ENCODE measurements at regions not wholly inside any gene's neighbourhood (a gene's known extent, or its start where the extent isn't known, plus 50 kb on each side); places are given as distances from the start of the nearest gene placed in this dataset.

- TF ChIP-seq POLR2A (IDR thresholded peaks at IDR 0.05) (no peak), CTCF (IDR thresholded peaks at IDR 0.05) (no peak)
- Histone ChIP-seq H3K4me1 (peaks cover 0 to 11% (median 0%) of the 10 kb centered on the region in 12 donors), H3K4me3 (no peak overlapping the region), H3K27ac (no peak overlapping the region), H3K36me3 (no peaks in the 10 kb centered on the region), H3K27me3 (peaks cover 0 to 24% (median 0%) of the 10 kb centered on the region in 9 donors), H3K9me3 (no peaks in the 10 kb centered on the region)
- no peak for DNase-seq
- no peak for ATAC-seq
- 85 to 87% (median 86%) methylated on average over 7 to 8 of the region's 8 CpGs for WGBS, 4 donors
- intact Hi-C loops (cut with DNase I) = no loop called here
Observed at GRCh38 chr16:54369861-54370260, 83.3 kb upstream of the IRX3 start.

GRCh38 chr16:54366943-54367342 is 80.4 kb upstream of the IRX3 start:
- H3K4me3 ChIP-seq = no peak overlapping the region
- peaks cover 0 to 15% (median 0%) of the 10 kb centered on the region in 9 donors for H3K27me3 ChIP-seq
- DNase-seq (no peak), ATAC-seq (no peak)
- no peak for TF ChIP-seq POLR2A (IDR thresholded peaks at IDR 0.05)
- TF ChIP-seq CTCF (IDR thresholded peaks at IDR 0.05) = no peak
- no peaks in the 10 kb centered on the region for H3K36me3 ChIP-seq
- H3K27ac ChIP-seq = no peak overlapping the region
- intact Hi-C loops (cut with DNase I) = no loop called here
- 54 to 67% (median 61%) methylated on average over 2 of the region's 2 CpGs for WGBS, 4 donors
- no peaks in the 10 kb centered on the region for H3K9me3 ChIP-seq
- H3K4me1 ChIP-seq = peaks cover 0 to 7% (median 0%) of the 10 kb centered on the region in 12 donors

- H3K36me3 ChIP-seq = no peaks in the 10 kb centered on the region
- DNase-seq = no peak
- intact Hi-C loops (cut with DNase I) = no loop called here
- no peaks in the 10 kb centered on the region for H3K9me3 ChIP-seq
- peaks cover 0 to 7% (median 0%) of the 10 kb centered on the region in 12 donors for H3K4me1 ChIP-seq
- no peak overlapping the region for H3K4me3 ChIP-seq
- no peak for ATAC-seq
- 87 to 94% (median 91%) methylated on average over 8 to 10 of the region's 10 CpGs for WGBS, 4 donors
- no peak overlapping the region for H3K27ac ChIP-seq
- TF ChIP-seq CTCF (IDR thresholded peaks at IDR 0.05) (no peak), POLR2A (IDR thresholded peaks at IDR 0.05) (no peak)
- H3K27me3 ChIP-seq = peaks cover 0 to 14% (median 0%) of the 10 kb centered on the region in 9 donors
Observed at GRCh38 chr16:54365990-54366634, 79.5 kb upstream of the IRX3 start.

- H3K27ac ChIP-seq = no peak overlapping the region
- intact Hi-C loops (cut with DNase I) = no loop called here
- TF ChIP-seq CTCF (IDR thresholded peaks at IDR 0.05) (no peak), POLR2A (IDR thresholded peaks at IDR 0.05) (no peak)
- DNase-seq (no peak), ATAC-seq (no peak)
- peaks cover 0 to 3% (median 0%) of the 10 kb centered on the region in 12 donors for H3K4me1 ChIP-seq
- no peaks in the 10 kb centered on the region for H3K9me3 ChIP-seq
- H3K36me3 ChIP-seq = no peaks in the 10 kb centered on the region
- H3K4me3 ChIP-seq = no peak overlapping the region
- peaks cover 0 to 3% (median 0%) of the 10 kb centered on the region in 9 donors for H3K27me3 ChIP-seq
- 94 to 98% (median 95%) methylated on average over 6 of the region's 6 CpGs for WGBS, 4 donors
Observed at GRCh38 chr16:54363766-54364165, 77.2 kb upstream of the IRX3 start.
